DMS 273 treated with DMSO at 0.1 percent for 48 hours (cell line): ENCODE measurements at regions not wholly inside any gene's neighbourhood (a gene's known extent, or its start where the extent isn't known, plus 50 kb on each side); places are given as distances from the start of the nearest gene placed in this dataset.
A peak's percentile ranks its signal among the peaks of the same experiment; 100 is the strongest.

ENCODE experiments used
- DNase-seq: peaks from one replicate; lab custom pipeline; 2025; lab: John Stamatoyannopoulos, UW

- DNase-seq = no peak
Observed at GRCh38 chr4:156654410-156654809, 317.2 kb downstream of the PDGFC start.

DNA sequence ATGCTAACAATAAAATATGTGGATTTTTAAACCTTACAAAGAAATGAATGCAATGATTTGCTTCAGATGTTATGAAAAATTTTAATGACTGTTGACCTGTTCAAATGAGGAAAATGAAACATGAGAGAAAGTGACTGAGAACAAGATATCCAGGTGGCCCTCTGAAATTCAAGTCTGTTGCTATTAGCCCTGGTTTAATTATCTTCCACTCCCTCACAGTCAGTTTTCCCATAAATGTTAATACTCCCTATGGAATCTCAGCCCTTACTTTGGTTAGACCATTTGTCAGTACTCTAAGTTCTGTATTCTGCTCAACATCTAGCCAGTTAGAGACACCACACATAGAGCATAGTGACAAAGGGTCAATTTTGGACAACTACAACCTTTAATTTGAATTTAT, 327.8 kb downstream of the PDGFC start:
- peak; percentile 3 for DNase-seq

DNA sequence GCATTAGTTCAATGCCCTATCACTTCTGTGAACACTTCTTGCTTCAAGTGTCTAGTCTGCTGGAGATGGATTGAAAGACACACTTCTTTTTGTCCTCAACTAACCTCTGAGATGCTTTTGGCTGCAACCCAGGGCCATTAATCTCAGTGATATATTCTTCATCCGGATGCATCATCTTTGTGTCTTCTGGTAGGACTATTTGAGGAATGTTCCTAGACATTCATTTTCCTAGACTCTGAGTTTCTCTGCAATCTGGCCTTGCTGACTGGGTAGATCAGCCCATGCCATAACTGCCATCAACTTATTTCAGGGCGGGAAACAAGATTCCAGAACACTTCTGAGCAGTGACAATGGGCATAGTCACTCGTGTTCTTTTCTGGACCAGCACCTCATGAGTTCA, 329.4 kb downstream of the PDGFC start:
- DNase-seq = no peak

DNA sequence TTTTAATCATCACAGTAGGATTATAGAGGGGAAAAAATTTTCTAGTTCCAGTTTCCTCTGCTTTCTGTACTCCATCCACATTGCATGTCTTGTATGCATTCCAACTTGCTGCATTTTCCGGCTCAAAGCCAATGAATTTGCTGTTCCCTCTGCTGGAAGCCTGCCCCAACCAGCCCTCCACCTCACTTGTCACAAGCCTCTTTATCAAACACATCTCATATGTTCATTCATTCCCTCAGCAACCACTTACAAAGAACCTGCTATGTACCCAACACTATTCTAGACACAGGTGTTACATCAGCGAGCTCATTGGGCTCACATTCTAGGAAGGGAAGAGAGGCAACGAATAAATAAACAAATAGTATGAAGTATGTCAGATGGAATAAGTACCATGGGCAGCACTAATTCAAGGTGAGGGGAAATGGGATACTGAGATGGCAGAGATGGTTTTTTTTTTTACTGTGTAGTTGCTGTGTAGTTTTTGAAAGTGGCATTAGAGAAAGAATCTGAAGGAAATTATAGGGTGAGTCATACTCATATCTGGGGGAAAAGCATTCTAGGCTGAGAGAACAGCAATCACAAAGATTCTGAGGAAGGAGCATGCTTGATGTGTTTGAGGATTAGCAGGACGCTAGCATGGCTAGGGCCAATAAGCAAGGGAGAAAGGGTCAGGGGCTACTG, 332.5 kb downstream of the PDGFC start:
- DNase-seq = no peak

GRCh38 chr4:156638334-156638733, 333.3 kb downstream of the PDGFC start:
- DNase-seq = no peak

DNA sequence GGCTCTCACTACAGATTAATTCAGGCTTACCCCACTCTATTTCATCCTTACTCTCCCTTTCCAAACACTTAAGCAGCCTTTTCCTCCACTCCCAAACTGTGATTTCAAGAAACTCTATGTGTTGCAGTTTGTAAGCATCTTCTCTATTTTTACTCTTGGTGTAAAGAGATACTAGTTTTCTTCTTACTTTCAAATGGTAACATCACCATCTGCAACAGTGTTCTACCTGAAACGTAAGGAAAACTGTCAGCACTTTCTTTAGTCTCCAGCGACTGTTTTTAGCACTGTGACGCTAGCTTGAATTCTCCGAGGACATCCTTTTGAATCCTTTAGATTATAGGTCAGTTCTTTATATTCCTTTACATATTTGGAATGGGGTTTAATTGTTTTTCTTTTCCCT, 335.2 kb downstream of the PDGFC start:
- DNase-seq = no peak

- DNase-seq = no peak
Observed at GRCh38 chr4:156635051-156635450, 336.5 kb downstream of the PDGFC start.

- DNase-seq = no peak
Observed at GRCh38 chr4:156634612-156635011, 337.0 kb downstream of the PDGFC start.

- DNase-seq = peak; percentile 9
Observed at GRCh38 chr4:156633847-156634246, 337.8 kb downstream of the PDGFC start.

DNA sequence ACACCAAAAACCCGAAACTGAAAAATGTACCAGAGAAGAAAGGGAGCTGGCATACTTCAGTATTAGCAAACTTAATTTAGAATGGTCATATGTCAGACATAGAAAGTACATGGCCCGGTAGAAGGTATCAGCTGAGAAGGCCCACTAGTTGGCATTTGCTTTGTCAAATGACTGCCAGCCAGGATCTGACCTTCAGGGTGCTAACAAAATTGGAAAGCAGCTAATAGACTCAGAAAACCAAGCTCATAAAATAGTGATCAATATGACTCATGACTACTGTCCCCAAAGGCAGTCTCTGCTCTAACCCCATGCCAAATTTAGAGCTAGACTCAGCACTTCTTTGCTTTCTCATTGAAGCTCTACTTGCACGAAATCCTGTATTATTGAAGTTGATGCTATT, 342.7 kb downstream of the PDGFC start:
- no peak for DNase-seq

GRCh38 chr4:156623376-156623775, 348.2 kb downstream of the PDGFC start:
- DNase-seq = no peak

DNA sequence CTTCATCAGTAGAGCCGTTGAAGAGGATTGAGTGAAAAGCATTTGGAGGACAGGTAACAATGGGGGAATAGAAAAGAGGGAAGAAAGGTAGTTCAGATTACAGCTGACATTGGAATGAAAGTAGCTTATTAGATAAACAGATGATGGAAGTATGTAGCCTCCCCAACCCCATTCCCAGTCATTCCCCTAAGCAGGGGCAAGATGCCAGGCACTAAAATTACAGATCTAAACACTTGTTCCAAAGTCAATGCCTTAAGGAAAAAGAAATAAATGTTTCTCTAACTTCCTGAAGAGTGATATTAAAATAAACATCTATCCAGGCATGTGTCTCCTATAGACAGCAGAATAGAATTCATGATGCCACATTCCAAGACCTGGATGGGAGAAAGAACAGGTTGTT, 350.8 kb downstream of the PDGFC start:
- DNase-seq = no peak

GRCh38 chr4:156619154-156619934, 352.3 kb downstream of the PDGFC start:
- no peak for DNase-seq

DNA sequence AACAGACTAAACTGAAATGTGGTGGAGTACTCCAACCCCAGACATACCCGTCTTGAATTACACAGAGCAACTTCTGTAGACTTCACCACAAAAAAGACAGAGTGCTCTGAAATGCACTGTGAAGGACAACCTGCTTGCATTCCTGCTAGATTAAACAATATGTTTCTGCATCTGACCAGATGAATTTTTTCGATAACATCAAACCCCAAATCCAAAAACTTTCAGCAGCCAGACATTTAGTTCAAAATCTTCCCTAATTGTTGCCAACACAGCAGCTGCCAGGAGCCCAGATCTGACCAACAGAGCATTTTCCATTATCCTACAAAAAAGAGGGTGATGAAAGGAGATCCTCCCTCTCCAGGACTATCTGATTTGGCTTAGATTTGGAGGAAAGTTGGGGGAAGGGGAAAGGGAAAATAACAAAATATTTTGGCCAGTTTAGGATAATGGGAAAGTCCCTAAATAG, 356.5 kb downstream of the PDGFC start:
- DNase-seq = peak; percentile 24

DNA sequence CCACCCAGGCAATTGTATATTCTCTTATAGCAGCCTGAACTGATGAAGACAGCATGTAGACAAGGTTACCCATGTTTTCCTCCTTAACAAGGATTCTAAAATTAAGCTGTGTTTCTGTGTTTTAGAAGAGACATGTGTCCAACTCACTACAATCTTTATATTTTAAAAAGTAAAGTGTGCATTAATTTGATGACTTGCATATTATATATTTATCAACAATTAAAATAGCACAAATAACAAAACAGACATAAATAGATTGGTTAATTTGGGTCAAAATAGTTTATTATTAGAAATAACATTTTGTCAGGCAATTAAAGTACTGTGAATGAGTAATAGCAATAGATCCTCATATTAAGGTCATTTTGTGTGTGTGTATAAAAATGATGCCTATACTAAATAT, 357.1 kb downstream of the PDGFC start:
- DNase-seq = no peak

DNA sequence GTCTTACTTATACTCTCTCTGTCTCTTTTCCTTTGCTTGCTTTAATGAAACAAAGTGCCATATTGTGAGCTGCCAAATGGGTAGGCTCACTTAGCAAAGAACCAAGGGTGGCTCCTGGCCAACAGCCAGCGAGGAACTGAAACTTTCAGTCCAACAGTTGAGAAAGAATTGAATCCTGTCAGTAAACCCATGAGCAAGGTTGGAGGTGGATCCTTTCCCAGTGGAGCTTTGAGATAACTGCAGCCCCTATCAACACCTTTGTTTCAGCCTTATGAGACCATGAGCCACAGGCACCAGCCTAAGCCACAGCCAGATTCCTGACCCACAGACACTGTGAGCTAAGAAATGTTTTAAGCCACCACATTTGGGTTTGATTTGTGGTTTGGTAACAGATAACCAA, 362.2 kb downstream of the PDGFC start:
- no peak for DNase-seq

- DNase-seq = no peak
Observed at GRCh38 chr4:156608651-156609050, 362.9 kb downstream of the PDGFC start.

DNA sequence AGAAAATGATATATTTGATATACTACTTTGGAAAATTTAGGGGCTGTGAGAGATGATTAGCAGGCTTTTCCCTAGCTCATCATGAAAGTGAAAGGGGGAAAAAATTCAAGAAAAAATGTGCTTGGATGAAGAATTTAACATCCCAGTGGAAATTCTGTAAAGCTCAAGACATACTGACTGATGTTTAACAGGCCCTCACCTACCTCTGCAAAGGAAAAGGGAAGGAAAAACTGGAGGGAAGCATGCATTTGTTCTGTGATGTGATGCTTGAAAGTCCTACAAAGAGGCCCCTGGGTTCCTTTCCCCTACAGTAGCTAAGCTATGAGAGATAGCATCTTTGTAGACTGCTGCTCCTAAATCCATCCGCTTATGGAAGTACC, 364.1 kb downstream of the PDGFC start:
- DNase-seq = no peak

DNA sequence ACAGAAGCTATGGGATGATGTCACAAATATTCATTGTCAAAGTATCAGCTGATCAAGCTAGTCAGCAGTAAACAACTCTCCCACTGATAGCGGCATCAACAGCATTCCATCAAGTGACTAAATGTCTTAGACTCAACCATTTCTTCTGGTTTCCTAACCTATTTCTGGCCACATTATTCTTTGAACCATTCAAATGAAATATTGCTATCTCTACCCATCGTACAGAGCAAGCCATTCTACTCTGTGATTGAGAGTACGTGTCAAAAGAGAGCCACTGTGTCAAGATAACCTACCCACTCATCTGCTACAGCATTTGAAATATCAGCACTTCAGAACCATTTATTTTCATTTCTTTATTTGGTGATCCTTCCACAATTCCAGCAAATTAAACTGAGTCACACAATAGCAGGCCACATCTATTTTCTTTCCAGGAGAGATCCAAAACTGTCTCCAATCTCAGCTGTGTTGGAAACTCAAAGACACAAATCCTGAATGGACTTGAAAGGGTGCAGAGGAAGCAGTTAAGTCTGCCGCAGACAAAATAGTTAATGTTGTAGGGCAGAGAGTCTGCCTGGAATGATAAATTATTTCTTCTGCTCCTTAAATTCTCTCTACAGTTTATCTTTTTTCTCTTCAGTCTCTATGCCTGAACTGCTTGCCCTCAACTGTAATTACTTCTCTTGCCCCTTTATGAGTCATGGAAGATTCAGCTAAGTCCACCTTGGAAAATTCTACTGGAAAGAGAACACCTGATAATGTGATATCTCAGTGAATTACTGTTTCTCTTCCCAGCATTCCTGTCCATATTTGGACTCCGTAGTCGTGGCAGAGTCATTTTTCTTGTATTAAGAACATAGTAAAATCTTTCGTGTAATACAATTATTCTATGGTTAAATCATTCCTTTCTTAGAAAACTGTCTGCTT, 364.8 kb downstream of the PDGFC start:
- DNase-seq = no peak

DNA sequence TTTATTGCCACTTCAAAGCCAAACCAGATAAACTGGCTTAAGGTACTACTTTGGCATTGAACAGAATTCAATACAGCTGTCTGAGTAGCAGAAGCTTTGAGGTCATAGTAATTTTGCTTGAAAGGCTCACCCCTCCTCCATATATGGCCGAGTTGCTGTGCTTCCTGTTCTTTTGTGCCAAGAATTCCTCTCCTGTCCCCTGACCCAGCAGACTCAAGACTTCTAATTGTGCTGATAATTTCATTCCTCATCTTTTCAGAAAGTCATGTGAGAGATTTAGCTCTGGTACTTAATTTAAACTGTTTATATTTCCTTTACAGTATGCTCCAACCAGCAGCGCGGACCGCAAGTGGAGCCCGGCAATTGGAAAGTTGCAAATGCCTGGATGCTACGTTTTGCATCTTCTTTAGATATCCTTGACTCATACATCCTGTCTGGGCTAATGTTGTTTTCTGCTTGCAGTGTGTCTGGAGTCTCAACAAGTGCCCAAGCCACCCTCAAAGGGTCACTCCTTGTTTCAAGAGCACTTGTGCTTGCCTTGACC, 373.4 kb downstream of the PDGFC start:
- DNase-seq = no peak

DNA sequence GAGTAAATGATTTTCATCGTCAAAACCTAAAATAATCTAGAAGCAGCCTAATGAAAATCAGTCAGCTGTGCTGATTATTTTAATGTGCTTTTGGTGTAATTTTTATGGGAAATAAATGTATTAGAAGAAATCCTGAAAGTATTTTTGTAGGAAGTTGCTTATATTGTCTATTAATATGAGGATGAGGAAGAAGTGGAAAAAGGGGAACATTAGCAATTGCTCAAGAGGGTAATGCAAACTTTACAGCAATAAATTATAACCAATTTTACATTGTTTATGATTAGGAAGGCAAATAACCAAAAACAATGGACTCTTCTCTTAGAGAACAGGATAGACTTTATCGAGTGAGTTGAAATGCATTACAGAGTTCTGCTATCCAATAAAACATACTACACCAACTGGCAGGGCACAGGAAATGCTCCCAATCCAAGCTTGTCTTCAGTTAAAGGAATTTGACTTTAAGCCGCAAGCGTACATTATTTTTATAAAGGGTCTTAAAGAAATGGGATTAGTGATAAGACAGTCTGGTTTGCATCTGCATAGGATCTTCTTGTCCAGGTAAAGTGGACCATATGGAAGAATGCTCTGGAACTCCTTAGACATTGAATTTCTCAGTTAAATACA, 374.8 kb downstream of the PDGFC start:
- no peak for DNase-seq

GRCh38 chr4:156596026-156596425, 375.6 kb downstream of the PDGFC start:
- DNase-seq = no peak
